OCI-LY1 (cell line): ENCODE measurements at regions not wholly inside any gene's neighbourhood (a gene's known extent, or its start where the extent isn't known, plus 50 kb on each side); places are given as distances from the start of the nearest gene placed in this dataset.

ENCODE experiments used
- EZH2 ChIP-seq: fragments of 200-600 bp; sonication (generic), shearing (Covaris generic); IDR thresholded peaks from 2 replicates; pipeline ENCODE4 v1.8.0; 2017; ENCODE audit warnings: borderline replicate concordance, mixed run types, mild to moderate bottlenecking, antibody characterized with exemption, low read length, moderate library complexity, mixed read lengths
- TF ChIP-seq, protein P1 (sequence below): fragments of 200-600 bp; sonication (generic), shearing (Covaris generic); IDR thresholded peaks from 2 replicates; pipeline ENCODE4 v1.5.1; 2017; ENCODE audit warnings: mild to moderate bottlenecking, antibody characterized with exemption, low read length, moderate library complexity, mixed read lengths

DNA sequence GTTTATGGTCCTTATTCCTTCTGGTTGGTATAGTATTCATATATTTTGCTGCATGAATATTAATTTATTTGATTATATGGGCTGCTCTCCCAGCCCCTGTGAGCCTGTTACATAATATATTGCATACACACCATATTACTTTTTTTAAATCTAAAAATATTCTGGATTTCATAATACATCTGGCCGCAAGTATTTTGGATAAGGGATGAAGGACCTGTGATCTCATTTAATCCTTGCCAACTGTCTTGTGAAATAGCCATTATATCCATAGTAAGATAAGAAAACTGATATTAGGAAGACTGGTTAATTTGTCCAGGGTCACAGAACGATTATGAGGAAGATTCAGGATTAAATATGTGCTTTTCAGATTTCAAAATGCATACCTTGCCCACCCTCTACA lies 433.6 kb downstream of the LPIN1 start:
- TF ChIP-seq, protein P1, sequence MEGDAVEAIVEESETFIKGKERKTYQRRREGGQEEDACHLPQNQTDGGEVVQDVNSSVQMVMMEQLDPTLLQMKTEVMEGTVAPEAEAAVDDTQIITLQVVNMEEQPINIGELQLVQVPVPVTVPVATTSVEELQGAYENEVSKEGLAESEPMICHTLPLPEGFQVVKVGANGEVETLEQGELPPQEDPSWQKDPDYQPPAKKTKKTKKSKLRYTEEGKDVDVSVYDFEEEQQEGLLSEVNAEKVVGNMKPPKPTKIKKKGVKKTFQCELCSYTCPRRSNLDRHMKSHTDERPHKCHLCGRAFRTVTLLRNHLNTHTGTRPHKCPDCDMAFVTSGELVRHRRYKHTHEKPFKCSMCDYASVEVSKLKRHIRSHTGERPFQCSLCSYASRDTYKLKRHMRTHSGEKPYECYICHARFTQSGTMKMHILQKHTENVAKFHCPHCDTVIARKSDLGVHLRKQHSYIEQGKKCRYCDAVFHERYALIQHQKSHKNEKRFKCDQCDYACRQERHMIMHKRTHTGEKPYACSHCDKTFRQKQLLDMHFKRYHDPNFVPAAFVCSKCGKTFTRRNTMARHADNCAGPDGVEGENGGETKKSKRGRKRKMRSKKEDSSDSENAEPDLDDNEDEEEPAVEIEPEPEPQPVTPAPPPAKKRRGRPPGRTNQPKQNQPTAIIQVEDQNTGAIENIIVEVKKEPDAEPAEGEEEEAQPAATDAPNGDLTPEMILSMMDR = no peak
- no peak for TF ChIP-seq EZH2
